ENCODE measurements at regions not wholly inside any gene's neighbourhood (a gene's known extent, or its start where the extent isn't known, plus 50 kb on each side); places are given as distances from the start of the nearest gene placed in this dataset.

DNA sequence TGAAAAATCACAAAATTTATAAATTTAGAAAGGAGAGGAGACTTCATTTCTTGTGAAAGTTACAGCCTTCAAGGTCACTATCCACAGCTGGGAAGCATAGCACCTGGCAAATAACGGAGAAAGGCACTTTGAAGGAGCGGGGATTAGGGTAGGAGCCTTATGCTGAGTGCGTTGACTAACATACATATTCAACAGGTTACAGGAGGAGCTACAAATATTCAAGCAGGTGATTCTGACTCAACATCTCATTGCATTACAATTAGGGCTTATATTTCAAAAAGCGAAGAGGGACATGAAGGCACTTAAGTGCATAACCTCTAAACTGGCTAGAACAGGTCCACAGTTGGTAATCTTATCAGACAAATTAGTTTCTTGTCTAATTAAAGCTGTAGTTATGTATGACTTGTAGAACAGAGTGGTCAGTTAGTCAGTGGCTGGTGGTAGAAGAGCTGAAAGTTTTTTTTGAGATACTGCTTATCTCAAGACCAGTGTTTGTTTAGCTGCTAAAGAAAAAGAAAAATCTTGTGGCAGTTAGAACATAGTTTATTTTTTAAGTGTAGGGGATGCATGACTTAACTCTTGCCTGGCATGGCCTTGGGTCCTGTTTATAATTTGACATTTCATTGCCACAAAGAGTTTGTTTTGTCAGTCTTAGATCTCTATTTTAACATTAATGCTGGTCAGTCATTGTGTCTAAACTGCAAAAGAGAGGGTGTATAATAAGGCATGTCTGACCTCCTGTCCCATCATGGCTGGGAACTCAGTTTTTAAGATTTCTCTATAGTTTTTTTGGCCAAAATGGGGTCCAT, 311.5 kb downstream of the DUSP10 start (continued):
- TF ChIP-seq, protein P1, sequence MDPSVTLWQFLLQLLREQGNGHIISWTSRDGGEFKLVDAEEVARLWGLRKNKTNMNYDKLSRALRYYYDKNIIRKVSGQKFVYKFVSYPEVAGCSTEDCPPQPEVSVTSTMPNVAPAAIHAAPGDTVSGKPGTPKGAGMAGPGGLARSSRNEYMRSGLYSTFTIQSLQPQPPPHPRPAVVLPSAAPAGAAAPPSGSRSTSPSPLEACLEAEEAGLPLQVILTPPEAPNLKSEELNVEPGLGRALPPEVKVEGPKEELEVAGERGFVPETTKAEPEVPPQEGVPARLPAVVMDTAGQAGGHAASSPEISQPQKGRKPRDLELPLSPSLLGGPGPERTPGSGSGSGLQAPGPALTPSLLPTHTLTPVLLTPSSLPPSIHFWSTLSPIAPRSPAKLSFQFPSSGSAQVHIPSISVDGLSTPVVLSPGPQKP (IDR thresholded peaks at IDR 0.05; ENCODE audit: low read depth, low read length) = no peak
- no peak for TF ChIP-seq MEF2A (IDR thresholded peaks at IDR 0.05; ENCODE audit: insufficient read depth, low read depth, low read length)
- TF ChIP-seq, protein P2, sequence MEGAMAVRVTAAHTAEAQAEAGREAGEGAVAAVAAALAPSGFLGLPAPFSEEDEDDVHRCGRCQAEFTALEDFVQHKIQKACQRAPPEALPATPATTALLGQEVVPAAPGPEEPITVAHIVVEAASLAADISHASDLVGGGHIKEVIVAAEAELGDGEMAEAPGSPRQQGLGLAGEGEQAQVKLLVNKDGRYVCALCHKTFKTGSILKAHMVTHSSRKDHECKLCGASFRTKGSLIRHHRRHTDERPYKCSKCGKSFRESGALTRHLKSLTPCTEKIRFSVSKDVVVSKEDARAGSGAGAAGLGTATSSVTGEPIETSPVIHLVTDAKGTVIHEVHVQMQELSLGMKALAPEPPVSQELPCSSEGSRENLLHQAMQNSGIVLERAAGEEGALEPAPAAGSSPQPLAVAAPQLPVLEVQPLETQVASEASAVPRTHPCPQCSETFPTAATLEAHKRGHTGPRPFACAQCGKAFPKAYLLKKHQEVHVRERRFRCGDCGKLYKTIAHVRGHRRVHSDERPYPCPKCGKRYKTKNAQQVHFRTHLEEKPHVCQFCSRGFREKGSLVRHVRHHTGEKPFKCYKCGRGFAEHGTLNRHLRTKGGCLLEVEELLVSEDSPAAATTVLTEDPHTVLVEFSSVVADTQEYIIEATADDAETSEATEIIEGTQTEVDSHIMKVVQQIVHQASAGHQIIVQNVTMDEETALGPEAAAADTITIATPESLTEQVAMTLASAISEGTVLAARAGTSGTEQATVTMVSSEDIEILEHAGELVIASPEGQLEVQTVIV (IDR thresholded peaks at IDR 0.05; ENCODE audit: borderline replicate concordance, partially characterized antibody) = no peak
- no peak for TF ChIP-seq BMI1 (IDR thresholded peaks at IDR 0.05; ENCODE audit: borderline replicate concordance)
- TF ChIP-seq, protein P3, sequence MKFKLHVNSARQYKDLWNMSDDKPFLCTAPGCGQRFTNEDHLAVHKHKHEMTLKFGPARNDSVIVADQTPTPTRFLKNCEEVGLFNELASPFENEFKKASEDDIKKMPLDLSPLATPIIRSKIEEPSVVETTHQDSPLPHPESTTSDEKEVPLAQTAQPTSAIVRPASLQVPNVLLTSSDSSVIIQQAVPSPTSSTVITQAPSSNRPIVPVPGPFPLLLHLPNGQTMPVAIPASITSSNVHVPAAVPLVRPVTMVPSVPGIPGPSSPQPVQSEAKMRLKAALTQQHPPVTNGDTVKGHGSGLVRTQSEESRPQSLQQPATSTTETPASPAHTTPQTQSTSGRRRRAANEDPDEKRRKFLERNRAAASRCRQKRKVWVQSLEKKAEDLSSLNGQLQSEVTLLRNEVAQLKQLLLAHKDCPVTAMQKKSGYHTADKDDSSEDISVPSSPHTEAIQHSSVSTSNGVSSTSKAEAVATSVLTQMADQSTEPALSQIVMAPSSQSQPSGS (IDR thresholded peaks at IDR 0.05; ENCODE audit: low read length) = no peak
- no peak for TF ChIP-seq RBBP5 (conservative IDR thresholded peaks at IDR 0.05)
